K562 (cell line): ENCODE measurements at regions not wholly inside any gene's neighbourhood (a gene's known extent, or its start where the extent isn't known, plus 50 kb on each side); places are given as distances from the start of the nearest gene placed in this dataset.

Experiments
- EP300 ChIP-seq: IDR thresholded peaks from 2 replicates; pipeline ENCODE4 v1.6.1; 2012; ENCODE audit warnings: low read length, improper control_type of control experiment
- KAT7 ChIP-seq: sonication (generic); formaldehyde crosslinking; IDR thresholded peaks from 2 replicates; pipeline ENCODE4 v1.8.0; 2022; ENCODE audit warnings: missing genetic modification reagents, mild to moderate bottlenecking, borderline replicate concordance
- MYC ChIP-seq, 2 experiments: fragments of 250-450 bp in 1 of 2; sonication (Bioruptor Pico) in 1 of 2; IDR thresholded peaks; 2 replicates each; pipeline versions ENCODE4 v1.5.1 to v1.6.1; 2012 to 2021; ENCODE audit warnings: low read depth in 2 of 2, borderline replicate concordance in 1 of 2, improper control_type of control experiment in 1 of 2, low read length in 1 of 2, mild to moderate bottlenecking in 1 of 2, moderate library complexity in 1 of 2
- RBFOX2 ChIP-seq: fragments of 200-400 bp; formaldehyde crosslinking; IDR thresholded peaks from 2 replicates; pipeline ENCODE4 v1.6.1; 2017; ENCODE audit warnings: low read depth, mild to moderate bottlenecking, low read length, moderate library complexity
- SP2 ChIP-seq: IDR thresholded peaks from 2 replicates; pipeline ENCODE4 v1.6.1; 2011; ENCODE audit warnings: mild to moderate bottlenecking, low read depth, low read length, moderate library complexity; ENCODE audit not compliant: poor library complexity, severe bottlenecking; ENCODE audit errors: extremely low read depth
- TAF1 ChIP-seq: IDR thresholded peaks from 2 replicates; pipeline ENCODE4 v1.6.1; 2011; ENCODE audit warnings: mild to moderate bottlenecking, low read length, moderate library complexity; ENCODE audit not compliant: insufficient read depth, control insufficient read depth, severe bottlenecking; ENCODE audit errors: extremely low read depth
- TCF7 ChIP-seq: sonication (generic); IDR thresholded peaks from 2 replicates; pipeline ENCODE4 v1.6.1; 2016; ENCODE audit warnings: antibody characterized with exemption, borderline replicate concordance
- TCF7L2 ChIP-seq: fragments of 150-350 bp; IDR thresholded peaks from 2 replicates; pipeline ENCODE4 v1.6.1; 2016; ENCODE audit warnings: low read depth, mild to moderate bottlenecking, low read length, moderate library complexity
- YY1 ChIP-seq, 3 experiments: IDR thresholded peaks; 2 replicates each; pipeline ENCODE4 v1.6.1; 2011; ENCODE audit warnings: low read length in 2 of 3, mild to moderate bottlenecking in 2 of 3, moderate library complexity in 2 of 3, borderline replicate concordance in 1 of 3, control low read depth in 1 of 3, low read depth in 1 of 3; ENCODE audit not compliant: insufficient read depth in 3 of 3, insufficient replicate concordance in 2 of 3, control insufficient read depth in 1 of 3, insufficient read length in 1 of 3; ENCODE audit errors: extremely low read depth in 1 of 3
- ZFX ChIP-seq: sonication (generic); formaldehyde crosslinking; IDR thresholded peaks from 2 replicates; pipeline ENCODE4 v1.8.0; 2022; ENCODE audit warnings: mild to moderate bottlenecking, missing genetic modification reagents, moderate library complexity
- TF ChIP-seq, protein P1 (sequence below), 2 experiments: fragments of 450-650 bp in 1 of 2; sonication (generic) in 1 of 2; formaldehyde crosslinking in 1 of 2; IDR thresholded peaks in 1 of 2; conservative IDR thresholded peaks in 1 of 2; 2 replicates each; pipeline versions ENCODE4 v1.6.1 to v1.8.1; 2016 to 2023; ENCODE audit warnings: mild to moderate bottlenecking in 2 of 2, moderate library complexity in 2 of 2, inconsistent platforms in 1 of 2, missing genetic modification reagents in 1 of 2
- TF ChIP-seq, protein P2 (sequence below): sonication (generic); formaldehyde crosslinking; IDR thresholded peaks from 2 replicates; pipeline ENCODE4 v1.8.0; 2022; ENCODE audit warnings: missing genetic modification reagents, mild to moderate bottlenecking, borderline replicate concordance
- TF ChIP-seq, protein P3 (sequence below), 3 experiments: IDR thresholded peaks in 2 of 3; conservative IDR thresholded peaks in 1 of 3; 2 replicates each; pipeline ENCODE4 v1.5.1; 2011 to 2012; ENCODE audit warnings: low read length in 3 of 3, mild to moderate bottlenecking in 3 of 3, control low read depth in 2 of 3, improper control_type of control experiment in 1 of 3, inconsistent platforms in 1 of 3, low read depth in 1 of 3, mixed read lengths in 1 of 3, moderate library complexity in 1 of 3; ENCODE audit not compliant: insufficient read depth in 2 of 3
- TF ChIP-seq, protein P4 (sequence below): fragments of 250-450 bp; sonication (Bioruptor Pico); IDR thresholded peaks from 2 replicates; pipeline ENCODE4 v1.5.0; 2021

DNA sequence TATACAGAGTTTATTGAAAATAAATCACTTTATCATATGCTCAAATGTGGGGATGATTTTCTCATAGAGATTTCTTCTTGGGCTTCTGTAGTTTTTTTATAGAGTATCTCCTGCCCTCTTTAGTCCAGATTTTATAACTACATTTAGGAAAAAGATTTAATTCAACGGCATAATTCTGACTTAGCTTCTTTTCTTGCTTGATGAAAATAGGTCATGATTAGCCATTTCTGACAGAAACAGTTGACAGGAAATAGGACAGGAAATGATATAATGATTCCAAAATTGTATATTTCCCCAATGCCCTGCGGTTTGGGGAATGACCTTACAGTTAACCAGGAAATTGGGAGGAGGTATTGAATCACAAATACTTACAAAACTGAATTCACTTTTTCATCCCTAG lies 1531.9 kb upstream of the ACVR2A start:
- TF ChIP-seq MYC (IDR thresholded peaks at IDR 0.05; ENCODE audit: low read depth, low read length), result no peak
- TF ChIP-seq MYC (CRISPR knock-in tag; IDR thresholded peaks at IDR 0.05; ENCODE audit: borderline replicate concordance, low read depth), result no peak
- no peak for TF ChIP-seq TCF7
- TF ChIP-seq, protein P1, sequence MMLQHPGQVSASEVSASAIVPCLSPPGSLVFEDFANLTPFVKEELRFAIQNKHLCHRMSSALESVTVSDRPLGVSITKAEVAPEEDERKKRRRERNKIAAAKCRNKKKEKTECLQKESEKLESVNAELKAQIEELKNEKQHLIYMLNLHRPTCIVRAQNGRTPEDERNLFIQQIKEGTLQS (IDR thresholded peaks at IDR 0.05), result no peak
- TF ChIP-seq, protein P1 (CRISPR knock-in tag; conservative IDR thresholded peaks at IDR 0.05), result no peak
- no peak for TF ChIP-seq TAF1
- TF ChIP-seq, protein P2, sequence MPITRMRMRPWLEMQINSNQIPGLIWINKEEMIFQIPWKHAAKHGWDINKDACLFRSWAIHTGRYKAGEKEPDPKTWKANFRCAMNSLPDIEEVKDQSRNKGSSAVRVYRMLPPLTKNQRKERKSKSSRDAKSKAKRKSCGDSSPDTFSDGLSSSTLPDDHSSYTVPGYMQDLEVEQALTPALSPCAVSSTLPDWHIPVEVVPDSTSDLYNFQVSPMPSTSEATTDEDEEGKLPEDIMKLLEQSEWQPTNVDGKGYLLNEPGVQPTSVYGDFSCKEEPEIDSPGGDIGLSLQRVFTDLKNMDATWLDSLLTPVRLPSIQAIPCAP (CRISPR knock-in tag), result no peak
- no peak for TF ChIP-seq TCF7L2
- TF ChIP-seq RBFOX2, result no peak
- no peak for TF ChIP-seq KAT7
- TF ChIP-seq YY1 (IDR thresholded peaks at IDR 0.05; ENCODE audit: borderline replicate concordance in 1 of 3, control insufficient read depth in 1 of 3, extremely low read depth in 1 of 3, insufficient read depth in 3 of 3, insufficient read length in 1 of 3, insufficient replicate concordance in 2 of 3, low read depth in 1 of 3, low read length in 2 of 3), result no peak
- TF ChIP-seq ZFX (CRISPR knock-in tag), result no peak
- TF ChIP-seq, protein P3, sequence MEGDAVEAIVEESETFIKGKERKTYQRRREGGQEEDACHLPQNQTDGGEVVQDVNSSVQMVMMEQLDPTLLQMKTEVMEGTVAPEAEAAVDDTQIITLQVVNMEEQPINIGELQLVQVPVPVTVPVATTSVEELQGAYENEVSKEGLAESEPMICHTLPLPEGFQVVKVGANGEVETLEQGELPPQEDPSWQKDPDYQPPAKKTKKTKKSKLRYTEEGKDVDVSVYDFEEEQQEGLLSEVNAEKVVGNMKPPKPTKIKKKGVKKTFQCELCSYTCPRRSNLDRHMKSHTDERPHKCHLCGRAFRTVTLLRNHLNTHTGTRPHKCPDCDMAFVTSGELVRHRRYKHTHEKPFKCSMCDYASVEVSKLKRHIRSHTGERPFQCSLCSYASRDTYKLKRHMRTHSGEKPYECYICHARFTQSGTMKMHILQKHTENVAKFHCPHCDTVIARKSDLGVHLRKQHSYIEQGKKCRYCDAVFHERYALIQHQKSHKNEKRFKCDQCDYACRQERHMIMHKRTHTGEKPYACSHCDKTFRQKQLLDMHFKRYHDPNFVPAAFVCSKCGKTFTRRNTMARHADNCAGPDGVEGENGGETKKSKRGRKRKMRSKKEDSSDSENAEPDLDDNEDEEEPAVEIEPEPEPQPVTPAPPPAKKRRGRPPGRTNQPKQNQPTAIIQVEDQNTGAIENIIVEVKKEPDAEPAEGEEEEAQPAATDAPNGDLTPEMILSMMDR (IDR thresholded peaks at IDR 0.05 in 2 of 3, conservative IDR thresholded peaks at IDR 0.05 in 1 of 3; ENCODE audit: insufficient read depth in 2 of 3, low read depth in 1 of 3, low read length in 3 of 3), result no peak
- TF ChIP-seq EP300, result no peak
- no peak for TF ChIP-seq SP2
- TF ChIP-seq, protein P4, sequence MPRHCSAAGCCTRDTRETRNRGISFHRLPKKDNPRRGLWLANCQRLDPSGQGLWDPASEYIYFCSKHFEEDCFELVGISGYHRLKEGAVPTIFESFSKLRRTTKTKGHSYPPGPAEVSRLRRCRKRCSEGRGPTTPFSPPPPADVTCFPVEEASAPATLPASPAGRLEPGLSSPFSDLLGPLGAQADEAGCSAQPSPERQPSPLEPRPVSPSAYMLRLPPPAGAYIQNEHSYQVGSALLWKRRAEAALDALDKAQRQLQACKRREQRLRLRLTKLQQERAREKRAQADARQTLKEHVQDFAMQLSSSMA (CRISPR knock-in tag), result no peak
